Neural cell (in vitro differentiated cells): ENCODE measurements at regions not wholly inside any gene's neighbourhood (a gene's known extent, or its start where the extent isn't known, plus 50 kb on each side); places are given as distances from the start of the nearest gene placed in this dataset.

Source experiments
- H2AFZ ChIP-seq: fragments of 200-600, 300-800 bp; sonication (generic), shearing (Covaris generic); 2 replicates; pipeline ENCODE4 v1.6.0; 2014; ENCODE audit warnings: low read depth, mild to moderate bottlenecking, antibody characterized with exemption, low read length, moderate library complexity
- H3F3A ChIP-seq: fragments of 200-600 bp; shearing (Covaris generic); 2 replicates; pipeline ENCODE4 v1.6.1; 2016; ENCODE audit warnings: mild to moderate bottlenecking, moderate library complexity, mixed read lengths, antibody characterized with exemption, low read length; ENCODE audit not compliant: insufficient read depth, poor library complexity, severe bottlenecking
- H3K27ac ChIP-seq: fragments of 200-600, 300-800 bp; sonication (generic), shearing (Covaris generic); 2 replicates; pipeline ENCODE4 v1.5.1; 2014; ENCODE audit warnings: mild to moderate bottlenecking, low read length, moderate library complexity
- H3K27me3 ChIP-seq: fragments of 300-800, 200-600 bp; sonication (generic), shearing (Covaris generic); 2 replicates; pipeline ENCODE4 v1.6.0; 2014; ENCODE audit warnings: mild to moderate bottlenecking, low read depth, low read length, moderate library complexity; ENCODE audit not compliant: insufficient read depth
- H3K36me3 ChIP-seq: fragments of 300-800, 200-600 bp; sonication (generic), shearing (Covaris generic); 2 replicates; pipeline ENCODE4 v1.5.1; 2014; ENCODE audit warnings: mild to moderate bottlenecking, antibody characterized with exemption, low read length, moderate library complexity; ENCODE audit not compliant: insufficient read depth
- H3K4me2 ChIP-seq: fragments of 300-800, 200-600 bp; sonication (generic), shearing (Covaris generic); 2 replicates; pipeline ENCODE4 v1.6.0; 2014; ENCODE audit warnings: mild to moderate bottlenecking, low read length
- H3K4me3 ChIP-seq: fragments of 300-800, 200-600 bp; sonication (generic), shearing (Covaris generic); 2 replicates; pipeline ENCODE4 v1.5.1; 2014; ENCODE audit warnings: mild to moderate bottlenecking, low read length, moderate library complexity
- H3K79me2 ChIP-seq: fragments of 200-600 bp; shearing (Covaris generic); replicated peaks from 2 replicates; pipeline ENCODE4 v1.6.0; 2014; ENCODE audit warnings: mild to moderate bottlenecking, low read length, moderate library complexity; ENCODE audit not compliant: insufficient read depth
- H3K9ac ChIP-seq: fragments of 300-800, 200-600 bp; sonication (generic), shearing (Covaris generic); 2 replicates; pipeline ENCODE4 v1.6.1; 2016; ENCODE audit warnings: mild to moderate bottlenecking, low read length, mixed read lengths
- H3K9me2 ChIP-seq: fragments of 200-600 bp; shearing (Covaris generic); 2 replicates; pipeline ENCODE4 v1.6.1; 2016; ENCODE audit warnings: mild to moderate bottlenecking, low read length, mixed read lengths; ENCODE audit not compliant: insufficient read depth
- H3K9me3 ChIP-seq: fragments of 200-600, 300-800 bp; sonication (generic), shearing (Covaris generic); 2 replicates; pipeline ENCODE4 v1.6.1; 2016; ENCODE audit warnings: mild to moderate bottlenecking, mixed run types, low read length, moderate library complexity, mixed read lengths
- H4K20me1 ChIP-seq: fragments of 200-600 bp; shearing (Covaris generic); 2 replicates; pipeline ENCODE4 v1.6.1; 2016; ENCODE audit warnings: mild to moderate bottlenecking, mixed run types; ENCODE audit not compliant: insufficient read depth
- CTCF ChIP-seq: fragments of 450-650 bp; IDR thresholded peaks from 2 replicates; pipeline ENCODE4 v1.5.1; 2014; ENCODE audit warnings: antibody characterized with exemption, mild to moderate bottlenecking, moderate library complexity; ENCODE audit not compliant: poor library complexity, severe bottlenecking
- EP300 ChIP-seq: fragments of 450-650 bp; conservative IDR thresholded peaks from 2 replicates; pipeline ENCODE4 v1.6.1; 2014; ENCODE audit warnings: antibody characterized with exemption, mild to moderate bottlenecking, moderate library complexity; ENCODE audit not compliant: poor library complexity, severe bottlenecking
- EZH2 ChIP-seq: fragments of 200-600, 300-800 bp; shearing (Covaris generic), sonication (generic); IDR thresholded peaks from 2 replicates; pipeline ENCODE4 v1.6.1; 2014; ENCODE audit warnings: antibody characterized with exemption, low read length, borderline replicate concordance, mild to moderate bottlenecking; ENCODE audit not compliant: insufficient read depth, poor library complexity, severe bottlenecking
- MXI1 ChIP-seq: fragments of 450-650 bp; conservative IDR thresholded peaks from 2 replicates; pipeline ENCODE4 v1.6.1; 2014; ENCODE audit warnings: antibody characterized with exemption, mild to moderate bottlenecking; ENCODE audit not compliant: poor library complexity, severe bottlenecking
- POLR2AphosphoS5 ChIP-seq: IDR thresholded peaks from 2 replicates; pipeline ENCODE4 v1.6.1; 2012
- RAD21 ChIP-seq: fragments of 450-650 bp; conservative IDR thresholded peaks from 2 replicates; pipeline ENCODE4 v1.6.1; 2014; ENCODE audit warnings: antibody characterized with exemption, mild to moderate bottlenecking, moderate library complexity
- REST ChIP-seq: IDR thresholded peaks from 2 replicates; pipeline ENCODE4 v1.6.1; 2012; ENCODE audit warnings: borderline replicate concordance
- SMC3 ChIP-seq: fragments of 450-650 bp; conservative IDR thresholded peaks from 2 replicates; pipeline ENCODE4 v1.6.1; 2014; ENCODE audit warnings: antibody characterized with exemption, mild to moderate bottlenecking, moderate library complexity; ENCODE audit not compliant: poor library complexity
- TAF1 ChIP-seq: IDR thresholded peaks from 2 replicates; pipeline ENCODE4 v1.6.1; 2012; ENCODE audit warnings: low read depth

GRCh38 chr3:19060404-19060803, 87.9 kb upstream of the KCNH8 start:
- Histone ChIP-seq H3K4me3 (no peak overlapping the region), H3K9me3 (no peaks in the 10 kb centered on the region), H3K9ac (no peak overlapping the region), H3K4me2 (no peak overlapping the region), H3K9me2 (no peaks in the 10 kb centered on the region), H4K20me1 (no peaks in the 10 kb centered on the region), H3K27ac (no peak overlapping the region), H3K27me3 (no peaks in the 10 kb centered on the region), H2AFZ (no peak overlapping the region), H3F3A (no peaks in the 10 kb centered on the region), H3K79me2 (no peaks in the 10 kb centered on the region), H3K36me3 (no peaks in the 10 kb centered on the region)
- no peak for TF ChIP-seq MXI1
- TF ChIP-seq POLR2AphosphoS5 = no peak
- no peak for TF ChIP-seq EZH2
- TF ChIP-seq RAD21 = no peak
- no peak for TF ChIP-seq SMC3
- TF ChIP-seq TAF1 = no peak
- no peak for TF ChIP-seq REST
- no peak for TF ChIP-seq CTCF
- TF ChIP-seq EP300 = no peak

GRCh38 chr3:19052874-19053273, 95.4 kb upstream of the KCNH8 start:
- H3K4me2 ChIP-seq = no peak overlapping the region
- no peaks in the 10 kb centered on the region for H4K20me1 ChIP-seq
- TF ChIP-seq RAD21 (no peak), POLR2AphosphoS5 (no peak), EP300 (no peak), TAF1 (no peak), CTCF (no peak)
- H3K9me2 ChIP-seq = no peaks in the 10 kb centered on the region
- H3K9ac ChIP-seq = no peak overlapping the region
- no peak overlapping the region for H3K4me3 ChIP-seq
- no peaks in the 10 kb centered on the region for H3K36me3 ChIP-seq
- H3K79me2 ChIP-seq = no peaks in the 10 kb centered on the region
- no peak overlapping the region for H2AFZ ChIP-seq
- no peaks in the 10 kb centered on the region for H3F3A ChIP-seq
- no peaks in the 10 kb centered on the region for H3K27me3 ChIP-seq
- H3K27ac ChIP-seq = no peak overlapping the region
- no peaks in the 10 kb centered on the region for H3K9me3 ChIP-seq
